Stimulated activated naive B cell treated with anti-CD40 and anti-IgM and Interleukin-4, amounts not matched to agents 10 μg/mL and 1 μg/mL and 100 μg/mL, for 72 hours (primary cell): ENCODE measurements at regions not wholly inside any gene's neighbourhood (a gene's known extent, or its start where the extent isn't known, plus 50 kb on each side); places are given as distances from the start of the nearest gene placed in this dataset.

Experiments
- ATAC-seq, 2 donors: fragments of 150-1000 bp; cut with Tn5 transposase; replicated peaks; 2 replicates each; pipeline ENCODE4 v1.10.0; 2021; ENCODE audit warnings: moderate library complexity in 1 of 2
- DNase-seq: peaks from one replicate; pipeline ENCODE4 v3.0.0; 2021
- H3K27ac Mint-ChIP-seq: one replicate; pipeline ENCODE4 v1.8.0; 2022; ENCODE audit warnings: mild to moderate bottlenecking, mixed read lengths
- H3K27me3 Mint-ChIP-seq, 2 donors: one replicate each; pipeline ENCODE4 v1.8.0; 2022; ENCODE audit warnings: mixed read lengths in 2 of 2
- H3K36me3 Mint-ChIP-seq, 2 donors: one replicate each; pipeline ENCODE4 v1.8.0; 2022; ENCODE audit warnings: mixed read lengths in 2 of 2, mild to moderate bottlenecking in 1 of 2
- H3K4me1 Mint-ChIP-seq, 2 donors: one replicate each; pipeline ENCODE4 v1.8.0; 2022; ENCODE audit warnings: mixed read lengths in 2 of 2, mild to moderate bottlenecking in 1 of 2
- H3K4me3 Mint-ChIP-seq, 2 donors: one replicate each; pipeline ENCODE4 v1.8.0; 2022; ENCODE audit warnings: mild to moderate bottlenecking in 2 of 2, mixed read lengths in 2 of 2, moderate library complexity in 1 of 2
- H3K9me3 Mint-ChIP-seq, 2 donors: one replicate each; pipeline ENCODE4 v1.8.0; 2022; ENCODE audit warnings: mixed read lengths in 2 of 2, mild to moderate bottlenecking in 1 of 2

DNA sequence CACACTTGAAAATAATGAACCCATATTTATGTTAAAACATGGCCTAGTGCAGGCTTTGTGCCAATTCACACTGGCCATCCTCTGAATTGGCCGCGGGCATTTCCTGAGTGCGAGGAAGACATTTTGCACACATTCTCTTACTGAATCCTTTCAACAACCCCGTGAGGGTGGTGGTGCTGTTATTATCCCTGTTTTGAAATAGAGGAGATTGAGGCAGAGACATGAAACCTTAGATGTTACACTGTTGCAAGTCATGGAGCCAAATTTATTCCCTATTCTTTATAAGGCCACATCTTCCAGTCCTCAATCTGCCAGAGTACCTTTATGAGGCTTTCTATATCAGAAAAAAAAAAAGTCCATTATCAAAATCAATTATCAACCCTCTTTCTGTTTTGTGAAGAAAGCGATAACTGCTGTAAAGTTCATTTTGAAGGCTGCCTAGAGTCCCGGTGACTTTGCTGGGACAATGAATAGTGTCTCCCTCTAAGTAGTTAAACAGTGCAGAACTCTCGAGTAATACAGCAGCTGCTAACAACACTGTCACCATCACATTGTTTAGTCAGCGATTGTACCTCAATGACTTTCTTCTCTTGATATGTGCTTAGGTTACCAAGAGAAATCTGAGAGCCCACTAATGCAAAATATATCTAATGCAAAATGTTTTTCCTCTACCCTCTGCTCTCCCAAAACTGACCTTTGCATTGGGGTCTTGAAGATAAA is 242.3 kb upstream of the PPARGC1A start:
- ATAC-seq, result no peak
- H3K27me3 Mint-ChIP-seq, result no peaks in the 10 kb centered on the region
- H3K9me3 Mint-ChIP-seq, result peaks cover 2 to 5% of the 10 kb centered on the region in 2 donors
- no peaks in the 10 kb centered on the region for H3K4me1 Mint-ChIP-seq
- H3K27ac Mint-ChIP-seq, result no peak overlapping the region
- H3K4me3 Mint-ChIP-seq, result no peak overlapping the region
- DNase-seq, result no peak
- H3K36me3 Mint-ChIP-seq, result no peaks in the 10 kb centered on the region

- ATAC-seq (peak in 1 of 2 donors; percentile 56), DNase-seq (no peak)
- Mint-ChIP-seq H3K9me3 (peaks cover 4 to 5% of the 10 kb centered on the region in 2 donors), H3K4me3 (no peak overlapping the region), H3K27me3 (no peaks in the 10 kb centered on the region), H3K4me1 (no peaks in the 10 kb centered on the region), H3K36me3 (no peaks in the 10 kb centered on the region), H3K27ac (no peak overlapping the region)
Measured at GRCh38 chr4:24130637-24131036, 240.8 kb upstream of the PPARGC1A start.

GRCh38 chr4:24126776-24127175 is 236.9 kb upstream of the PPARGC1A start:
- Mint-ChIP-seq H3K27ac (no peak overlapping the region), H3K4me3 (no peak overlapping the region), H3K9me3 (peaks cover 4 to 5% of the 10 kb centered on the region in 2 donors), H3K27me3 (no peaks in the 10 kb centered on the region), H3K4me1 (no peaks in the 10 kb centered on the region), H3K36me3 (no peaks in the 10 kb centered on the region)
- ATAC-seq, result no peak
- no peak for DNase-seq

DNA sequence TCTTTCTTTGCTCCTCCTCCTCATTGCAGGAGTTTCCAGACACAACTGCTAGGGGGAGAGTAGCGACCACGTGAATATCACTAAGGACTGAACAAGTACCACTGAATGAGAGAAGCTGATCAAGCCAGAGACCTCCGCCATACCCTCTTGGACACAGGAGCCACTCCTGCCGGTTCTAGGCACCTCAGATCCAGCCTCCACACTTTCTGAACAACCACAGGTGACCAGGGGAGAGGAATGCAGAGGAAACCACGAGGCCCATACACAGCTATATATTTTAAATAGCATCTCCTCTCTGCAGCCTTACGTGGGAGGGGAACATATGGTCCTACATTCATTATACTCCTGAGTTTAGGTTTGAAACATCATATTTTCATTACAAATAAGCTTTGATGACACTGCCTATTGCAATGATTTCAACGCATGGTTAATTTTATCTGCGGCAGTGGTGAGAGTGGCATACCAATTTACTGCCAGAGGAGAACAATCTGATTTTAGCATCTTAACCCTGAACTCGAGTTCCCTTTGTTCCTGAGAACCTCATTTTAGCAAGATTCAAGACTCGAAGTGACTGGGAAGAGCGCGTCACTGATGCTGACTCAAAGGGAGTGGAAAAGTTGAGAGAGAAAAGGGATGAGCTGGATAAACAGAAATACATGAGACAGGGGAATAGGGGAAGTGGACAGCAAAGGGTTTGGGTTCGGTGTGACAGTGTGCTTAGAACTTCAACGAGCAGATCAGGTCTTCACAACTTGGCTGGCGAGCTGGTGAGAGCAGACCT is 231.7 kb upstream of the PPARGC1A start:
- no peak for ATAC-seq

DNA sequence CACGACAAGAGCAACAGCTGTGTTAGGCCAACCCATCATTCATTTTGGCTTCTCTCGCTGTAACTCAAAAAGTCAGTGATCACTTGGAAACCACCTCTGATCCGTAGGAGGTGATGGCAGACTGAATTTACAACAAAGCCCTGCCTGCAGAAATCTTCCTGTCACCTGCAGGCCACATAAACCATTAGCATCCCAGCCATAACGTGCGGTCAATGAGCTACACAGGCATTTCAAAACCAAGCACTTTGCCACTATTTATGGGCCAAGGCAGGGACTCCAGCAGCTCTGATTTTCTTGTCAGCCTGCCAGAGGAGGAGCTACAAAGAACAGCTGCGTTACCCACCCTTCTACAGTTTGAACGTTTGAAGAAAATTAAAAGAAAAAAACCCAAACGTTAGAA is 228.1 kb upstream of the PPARGC1A start:
- Mint-ChIP-seq H3K36me3 (no peaks in the 10 kb centered on the region), H3K9me3 (peaks cover 0 to 3% of the 10 kb centered on the region in 2 donors), H3K27me3 (no peaks in the 10 kb centered on the region), H3K4me3 (no peak overlapping the region), H3K4me1 (no peaks in the 10 kb centered on the region), H3K27ac (no peak overlapping the region)
- DNase-seq (no peak), ATAC-seq (no peak)

More for the DNA sequence above, 231.7 kb upstream of the PPARGC1A start:
- H3K4me1 Mint-ChIP-seq, result no peaks in the 10 kb centered on the region
- DNase-seq, result no peak
- H3K36me3 Mint-ChIP-seq, result no peaks in the 10 kb centered on the region
- peaks cover 0 to 1% of the 10 kb centered on the region in 2 donors for H3K9me3 Mint-ChIP-seq
- no peak overlapping the region for H3K27ac Mint-ChIP-seq
- H3K4me3 Mint-ChIP-seq, result no peak overlapping the region
- no peaks in the 10 kb centered on the region for H3K27me3 Mint-ChIP-seq

DNA sequence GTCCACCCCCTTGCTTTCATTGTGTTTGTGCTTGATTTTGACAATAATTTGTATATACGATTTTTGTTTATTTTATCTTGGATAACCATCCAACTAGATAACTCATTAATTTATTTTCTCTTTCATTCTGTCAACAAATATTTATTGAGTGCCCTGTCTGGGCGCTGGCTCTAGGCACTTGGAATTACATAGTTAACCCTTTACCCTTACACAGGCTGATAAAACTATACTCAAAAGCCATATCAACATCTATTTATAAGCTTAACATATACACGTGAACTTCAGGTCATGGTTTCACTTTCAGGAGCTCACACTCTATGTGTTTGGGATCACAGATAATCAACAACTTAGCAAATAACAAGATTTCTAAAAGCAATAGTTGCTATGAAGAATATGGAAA is 226.3 kb upstream of the PPARGC1A start:
- ATAC-seq, result no peak
- H3K9me3 Mint-ChIP-seq, result peaks cover 0 to 3% of the 10 kb centered on the region in 2 donors
- no peak for DNase-seq
- H3K27me3 Mint-ChIP-seq, result no peaks in the 10 kb centered on the region
- no peak overlapping the region for H3K4me3 Mint-ChIP-seq
- H3K27ac Mint-ChIP-seq, result no peak overlapping the region
- no peaks in the 10 kb centered on the region for H3K36me3 Mint-ChIP-seq
- H3K4me1 Mint-ChIP-seq, result no peaks in the 10 kb centered on the region

GRCh38 chr4:24114919-24115500 is 225.2 kb upstream of the PPARGC1A start:
- Mint-ChIP-seq H3K36me3 (no peaks in the 10 kb centered on the region), H3K4me3 (no peak overlapping the region), H3K9me3 (peaks cover 0 to 4% of the 10 kb centered on the region in 2 donors), H3K27me3 (no peaks in the 10 kb centered on the region), H3K27ac (no peak overlapping the region), H3K4me1 (no peaks in the 10 kb centered on the region)
- no peak for ATAC-seq
- DNase-seq, result no peak

DNA sequence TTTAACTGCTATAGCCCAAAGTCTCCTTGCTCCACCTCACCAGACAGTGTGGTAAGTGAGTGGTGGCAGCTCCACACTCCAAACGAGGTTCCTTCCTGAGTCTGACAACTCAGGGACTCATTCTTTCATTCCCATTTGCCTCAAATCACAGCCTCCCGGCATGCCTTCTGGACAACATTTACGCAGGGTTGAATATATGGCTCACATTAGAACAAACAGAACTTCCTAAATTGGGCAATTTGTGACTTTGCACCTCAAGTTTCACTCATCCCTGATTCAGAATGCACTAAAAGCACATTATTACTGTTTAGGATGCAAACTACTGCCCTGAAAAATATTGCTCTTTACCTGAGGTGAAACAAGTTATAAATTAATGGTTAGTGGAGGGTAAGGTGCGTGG is 224.6 kb upstream of the PPARGC1A start:
- H3K27me3 Mint-ChIP-seq, result no peaks in the 10 kb centered on the region
- no peak for ATAC-seq
- no peaks in the 10 kb centered on the region for H3K4me1 Mint-ChIP-seq
- no peak overlapping the region for H3K4me3 Mint-ChIP-seq
- no peaks in the 10 kb centered on the region for H3K36me3 Mint-ChIP-seq
- no peak overlapping the region for H3K27ac Mint-ChIP-seq
- no peak for DNase-seq
- H3K9me3 Mint-ChIP-seq, result peaks cover 0 to 5% of the 10 kb centered on the region in 2 donors

GRCh38 chr4:24112466-24112865 is 222.6 kb upstream of the PPARGC1A start:
- Mint-ChIP-seq H3K4me3 (no peak overlapping the region), H3K36me3 (no peaks in the 10 kb centered on the region)

GRCh38 chr4:24108567-24108966 is 218.7 kb upstream of the PPARGC1A start:
- Mint-ChIP-seq H3K27ac (no peak overlapping the region), H3K9me3 (peaks cover 4 to 7% of the 10 kb centered on the region in 2 donors), H3K4me3 (no peak overlapping the region), H3K4me1 (no peaks in the 10 kb centered on the region), H3K36me3 (no peaks in the 10 kb centered on the region), H3K27me3 (no peaks in the 10 kb centered on the region)
- DNase-seq (no peak), ATAC-seq (no peak)

More at GRCh38 chr4:24112466-24112865, 222.6 kb upstream of the PPARGC1A start:
- no peak for ATAC-seq
- H3K4me1 Mint-ChIP-seq, result no peaks in the 10 kb centered on the region
- H3K9me3 Mint-ChIP-seq, result peaks cover 3 to 5% of the 10 kb centered on the region in 2 donors
- no peak for DNase-seq
- H3K27me3 Mint-ChIP-seq, result no peaks in the 10 kb centered on the region
- H3K27ac Mint-ChIP-seq, result no peak overlapping the region

GRCh38 chr4:24105327-24106038 is 215.6 kb upstream of the PPARGC1A start:
- no peak overlapping the region for H3K27ac Mint-ChIP-seq
- H3K9me3 Mint-ChIP-seq, result peaks cover 3 to 7% of the 10 kb centered on the region in 2 donors
- no peak for ATAC-seq
- no peaks in the 10 kb centered on the region for H3K36me3 Mint-ChIP-seq
- no peak for DNase-seq
- H3K4me1 Mint-ChIP-seq, result no peaks in the 10 kb centered on the region
- H3K4me3 Mint-ChIP-seq, result no peak overlapping the region
- no peaks in the 10 kb centered on the region for H3K27me3 Mint-ChIP-seq

GRCh38 chr4:24104158-24104565 is 214.3 kb upstream of the PPARGC1A start:
- Mint-ChIP-seq H3K36me3 (no peaks in the 10 kb centered on the region), H3K27ac (no peak overlapping the region), H3K27me3 (no peaks in the 10 kb centered on the region), H3K9me3 (peaks cover 2 to 5% of the 10 kb centered on the region in 2 donors), H3K4me1 (no peaks in the 10 kb centered on the region), H3K4me3 (no peak overlapping the region)
- ATAC-seq, result no peak
- no peak for DNase-seq

GRCh38 chr4:24103434-24104157 is 213.7 kb upstream of the PPARGC1A start:
- Mint-ChIP-seq H3K36me3 (no peaks in the 10 kb centered on the region), H3K4me1 (no peaks in the 10 kb centered on the region), H3K4me3 (no peak overlapping the region), H3K27me3 (no peaks in the 10 kb centered on the region), H3K9me3 (peaks cover 2 to 4% of the 10 kb centered on the region in 2 donors), H3K27ac (no peak overlapping the region)
- DNase-seq (no peak), ATAC-seq (no peak)

DNA sequence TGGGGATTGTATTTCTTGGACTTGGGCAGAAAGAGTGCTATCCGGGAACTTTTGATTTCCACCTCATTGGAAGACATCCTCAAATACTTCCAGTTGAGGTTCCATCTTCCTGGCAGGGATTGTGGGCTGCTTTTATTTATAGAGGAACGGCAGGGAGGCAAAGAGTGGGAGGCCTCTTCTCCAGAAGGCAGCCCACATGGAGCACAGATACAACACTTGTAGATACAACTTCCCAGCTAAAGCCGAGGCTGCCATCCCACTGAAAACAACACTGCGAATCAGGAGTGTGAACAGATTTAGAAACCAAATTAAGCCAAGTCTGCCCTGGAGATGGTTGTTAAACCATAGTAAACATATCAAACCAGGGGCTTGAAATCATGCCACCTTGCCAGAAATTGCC is 212.8 kb upstream of the PPARGC1A start:
- no peak for ATAC-seq

More for the DNA sequence above, 212.8 kb upstream of the PPARGC1A start:
- no peaks in the 10 kb centered on the region for H3K4me1 Mint-ChIP-seq
- no peaks in the 10 kb centered on the region for H3K36me3 Mint-ChIP-seq
- no peak overlapping the region for H3K4me3 Mint-ChIP-seq
- no peak overlapping the region for H3K27ac Mint-ChIP-seq
- H3K27me3 Mint-ChIP-seq, result no peaks in the 10 kb centered on the region
- DNase-seq, result no peak
- H3K9me3 Mint-ChIP-seq, result peaks cover 2 to 4% of the 10 kb centered on the region in 2 donors
